HG03095 (cell line): ENCODE measurements at regions not wholly inside any gene's neighbourhood (a gene's known extent, or its start where the extent isn't known, plus 50 kb on each side); places are given as distances from the start of the nearest gene placed in this dataset.

Experiments used
- ATAC-seq: cut with Tn5 transposase; IDR thresholded peaks from one replicate; pipeline ENCODE4 v1.9.1; 2021; ENCODE audit warnings: moderate library complexity; ENCODE audit not compliant: unreplicated experiment

DNA sequence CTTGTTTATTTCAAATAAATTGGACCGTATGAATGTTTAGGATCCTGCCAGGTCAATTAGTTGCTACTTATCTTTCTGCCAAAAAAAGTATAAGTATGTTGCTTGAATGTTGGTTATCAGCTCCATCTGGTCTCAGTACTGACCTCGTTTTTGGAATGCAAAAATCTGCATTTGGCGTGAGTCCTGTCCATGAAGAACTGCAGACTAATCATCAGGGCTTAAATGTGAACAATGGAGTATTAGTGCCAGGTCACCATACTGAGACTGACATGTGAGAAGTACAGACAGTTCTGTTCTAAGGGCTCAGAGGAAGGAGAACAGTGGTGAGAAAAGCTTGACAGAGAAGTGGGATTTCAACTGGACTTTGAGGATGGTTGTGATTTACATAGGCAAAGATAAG is 393.1 kb upstream of the SLC14A2 start:
- no peak for ATAC-seq

DNA sequence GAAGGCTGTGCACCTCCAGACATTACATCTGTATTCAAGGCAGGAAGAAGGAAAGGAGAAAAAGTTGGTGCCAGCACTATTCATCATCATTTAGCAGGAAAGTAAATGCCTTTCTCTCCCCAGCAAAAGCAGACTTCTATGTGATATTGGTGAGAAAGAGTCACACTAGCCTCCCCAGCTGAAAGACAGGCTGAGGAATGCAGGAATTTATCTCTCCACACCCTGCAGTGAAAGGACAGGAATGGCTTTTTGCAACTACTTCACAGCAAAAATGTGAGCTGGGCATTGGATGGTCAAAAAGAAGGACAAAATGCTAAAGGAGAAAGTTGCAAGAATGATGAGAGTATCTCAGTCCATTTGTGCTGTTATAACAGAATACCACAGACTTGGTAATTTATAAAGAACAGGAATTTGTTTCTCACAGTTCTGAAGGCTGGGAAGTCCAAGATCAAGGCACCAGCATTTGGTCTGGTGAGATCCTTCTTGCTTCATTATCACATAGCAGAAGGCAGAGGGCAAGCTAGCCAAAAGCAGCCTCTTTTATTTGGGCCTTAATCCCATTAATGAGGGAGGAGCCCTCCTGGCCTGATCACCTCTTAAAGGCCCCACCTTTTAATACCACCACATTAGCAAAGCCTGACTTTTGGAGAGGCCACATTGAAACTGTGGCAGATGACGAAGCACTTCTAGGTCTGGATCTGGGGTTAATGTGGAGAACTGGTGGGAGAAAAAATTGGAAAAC is 388.1 kb upstream of the SLC14A2 start:
- no peak for ATAC-seq

DNA sequence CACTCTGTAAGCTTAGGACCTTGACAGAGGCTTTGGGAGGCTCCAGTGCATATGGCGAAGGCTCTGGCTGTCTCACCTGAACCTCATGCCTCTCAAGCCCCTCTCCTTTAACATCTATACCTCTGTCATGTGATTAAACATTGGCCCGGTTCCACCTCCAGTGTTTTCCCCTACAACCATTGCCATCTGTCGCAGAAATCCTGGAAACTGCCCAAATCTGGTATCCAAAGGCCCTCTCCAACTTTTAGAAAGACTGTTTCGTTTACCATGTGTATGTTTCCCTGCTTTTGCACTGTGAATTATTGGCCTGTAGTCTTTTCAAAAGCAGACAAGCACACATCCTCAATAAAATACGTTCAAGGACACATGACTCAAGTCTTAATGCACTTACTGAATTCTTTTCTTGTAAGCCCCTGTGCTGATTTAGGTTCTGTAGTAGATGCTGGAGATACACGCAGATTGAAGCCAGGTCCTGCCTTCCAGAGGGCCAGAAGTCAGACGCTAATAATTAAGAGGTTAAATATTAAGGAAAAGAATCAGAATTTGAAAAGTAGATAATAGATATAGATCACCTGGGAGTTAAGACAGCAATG is 386.4 kb upstream of the SLC14A2 start:
- ATAC-seq, result no peak

DNA sequence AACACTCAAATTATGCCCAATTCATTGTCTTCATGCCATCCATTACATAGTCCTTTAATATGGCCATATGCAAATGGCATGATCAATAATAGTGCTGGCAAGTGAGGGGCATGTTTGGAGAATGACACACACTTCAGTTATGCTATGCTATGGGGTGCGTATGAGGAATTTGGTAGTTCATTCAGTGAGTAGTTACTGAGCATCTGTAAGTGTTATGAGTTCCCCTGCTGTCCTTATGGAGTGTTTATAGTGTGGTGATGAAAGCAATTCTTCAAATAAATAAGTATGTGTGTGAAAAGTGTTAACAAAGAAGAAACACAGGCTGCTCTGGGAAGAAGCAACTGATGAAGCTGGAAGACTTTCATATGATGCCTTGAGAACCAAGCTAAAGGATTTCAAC is 383.7 kb upstream of the SLC14A2 start:
- no peak for ATAC-seq

DNA sequence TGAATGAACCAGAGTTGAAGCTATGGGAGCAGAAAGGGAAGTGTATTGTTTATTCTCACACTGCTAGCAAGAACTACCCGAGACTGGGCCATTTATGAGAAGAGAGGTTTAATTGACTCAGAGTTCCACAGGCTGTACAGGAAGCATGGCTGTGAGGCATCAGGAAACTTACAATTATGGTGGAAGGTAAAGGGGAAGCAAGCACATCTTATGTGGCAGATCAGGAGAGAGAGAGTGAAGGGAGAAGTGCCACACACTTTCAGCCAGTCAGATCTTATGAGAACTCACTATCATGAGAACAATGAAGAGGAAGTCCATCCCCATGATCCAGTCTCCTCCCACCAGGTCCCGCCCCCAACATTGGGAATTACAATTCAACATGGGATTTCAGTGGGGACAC is 383.2 kb upstream of the SLC14A2 start:
- no peak for ATAC-seq

DNA sequence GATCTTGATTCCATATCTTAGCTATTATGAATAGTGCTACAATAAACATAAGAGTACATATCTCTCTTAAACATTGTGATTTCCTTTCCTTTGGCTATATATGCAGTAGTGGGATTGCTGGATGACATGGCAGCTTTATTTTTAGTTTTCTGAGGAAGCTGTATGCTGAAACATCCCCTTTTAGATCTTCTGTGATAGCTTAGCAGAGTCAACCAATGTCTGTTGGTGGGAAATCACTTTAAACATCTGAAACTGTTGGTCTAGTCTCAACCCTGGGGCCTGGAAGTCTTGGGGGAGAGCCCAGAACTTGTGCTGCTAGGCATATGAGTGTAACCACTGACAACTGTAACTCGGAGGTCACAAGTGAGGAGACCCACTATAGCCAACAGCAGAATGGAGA is 378.6 kb upstream of the SLC14A2 start:
- ATAC-seq, result no peak

DNA sequence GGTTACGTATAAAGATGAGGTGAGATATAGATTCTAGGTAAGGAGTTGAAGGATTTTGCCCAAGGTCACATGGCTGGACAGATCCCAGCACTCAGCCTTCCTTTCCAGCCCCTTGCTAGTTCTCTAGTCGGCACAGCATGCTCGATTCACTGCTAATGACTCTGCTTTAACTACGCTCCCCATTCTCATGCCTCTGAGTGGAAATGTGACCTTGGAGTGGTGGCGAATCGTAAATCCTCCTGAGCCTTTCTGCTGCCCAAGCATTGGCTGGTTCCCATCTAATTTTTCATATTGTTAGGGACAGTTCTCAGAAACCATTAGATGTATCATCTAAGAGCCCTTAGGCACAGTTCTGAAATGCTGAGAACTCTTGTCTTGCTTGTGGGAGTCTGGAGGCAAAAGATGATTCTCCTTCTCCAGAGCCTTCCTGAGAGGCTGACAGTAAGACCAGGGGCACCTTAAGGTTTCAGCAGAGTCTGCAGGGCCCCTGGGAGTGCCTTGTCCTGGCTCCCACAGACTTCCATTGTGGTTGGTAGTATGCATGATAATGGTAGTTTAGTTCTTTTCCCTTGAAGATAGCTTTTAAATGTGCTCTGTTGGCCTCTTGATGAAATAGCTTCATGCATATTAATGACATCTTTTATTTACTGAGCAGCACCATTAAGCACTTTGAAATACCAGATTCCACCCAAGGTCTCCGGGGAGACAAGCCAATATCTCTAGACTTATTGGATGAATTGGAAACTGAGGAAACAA is 377.8 kb upstream of the SLC14A2 start:
- ATAC-seq, result no peak

DNA sequence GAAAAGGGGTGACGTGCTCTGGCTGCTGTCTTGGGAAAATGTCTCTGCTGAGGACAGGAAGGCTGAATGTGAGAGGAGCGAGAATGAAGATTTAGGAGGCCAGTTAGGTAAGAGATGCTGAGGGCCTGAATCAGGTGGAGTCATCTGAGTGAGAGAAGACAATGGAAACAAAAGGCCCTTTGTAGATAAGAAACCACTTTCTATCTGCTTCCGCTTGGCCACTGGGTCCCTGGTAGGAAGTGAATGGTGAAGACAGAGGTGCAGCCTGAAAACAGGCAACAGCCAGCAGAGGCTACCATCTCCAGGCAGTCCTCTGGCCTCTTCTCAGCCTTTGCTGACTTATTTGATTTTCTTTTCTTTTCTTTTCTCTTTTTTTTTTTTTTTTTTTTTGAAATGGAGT is 374.0 kb upstream of the SLC14A2 start:
- ATAC-seq, result no peak

DNA sequence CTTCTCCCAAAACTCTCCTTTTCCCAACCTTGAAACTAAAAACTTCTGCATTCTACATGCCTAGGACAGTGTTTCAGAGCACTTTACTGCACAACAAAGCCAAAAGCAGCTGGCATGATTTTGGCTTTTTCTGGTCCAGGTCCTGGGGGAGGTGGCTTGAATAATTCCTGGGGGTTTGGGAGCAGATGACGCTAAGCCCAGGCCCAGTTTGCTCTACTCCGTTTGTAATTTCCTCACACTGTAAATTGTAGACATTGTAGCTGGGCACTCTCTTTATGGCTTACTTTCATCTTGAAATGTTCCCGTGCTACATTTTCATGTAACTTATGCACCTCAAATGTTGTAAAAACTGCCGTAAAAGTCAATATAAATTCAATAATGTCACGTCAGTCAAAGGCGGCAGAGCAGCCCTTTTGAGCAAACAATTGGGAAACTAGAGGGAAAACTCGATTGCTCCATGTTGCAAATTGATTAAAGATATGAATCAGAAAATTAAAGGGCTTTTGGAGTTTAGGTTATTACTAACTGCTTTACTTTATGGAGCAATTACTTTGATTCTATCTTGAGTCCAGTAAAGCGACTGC is 373.2 kb upstream of the SLC14A2 start:
- ATAC-seq, result no peak

DNA sequence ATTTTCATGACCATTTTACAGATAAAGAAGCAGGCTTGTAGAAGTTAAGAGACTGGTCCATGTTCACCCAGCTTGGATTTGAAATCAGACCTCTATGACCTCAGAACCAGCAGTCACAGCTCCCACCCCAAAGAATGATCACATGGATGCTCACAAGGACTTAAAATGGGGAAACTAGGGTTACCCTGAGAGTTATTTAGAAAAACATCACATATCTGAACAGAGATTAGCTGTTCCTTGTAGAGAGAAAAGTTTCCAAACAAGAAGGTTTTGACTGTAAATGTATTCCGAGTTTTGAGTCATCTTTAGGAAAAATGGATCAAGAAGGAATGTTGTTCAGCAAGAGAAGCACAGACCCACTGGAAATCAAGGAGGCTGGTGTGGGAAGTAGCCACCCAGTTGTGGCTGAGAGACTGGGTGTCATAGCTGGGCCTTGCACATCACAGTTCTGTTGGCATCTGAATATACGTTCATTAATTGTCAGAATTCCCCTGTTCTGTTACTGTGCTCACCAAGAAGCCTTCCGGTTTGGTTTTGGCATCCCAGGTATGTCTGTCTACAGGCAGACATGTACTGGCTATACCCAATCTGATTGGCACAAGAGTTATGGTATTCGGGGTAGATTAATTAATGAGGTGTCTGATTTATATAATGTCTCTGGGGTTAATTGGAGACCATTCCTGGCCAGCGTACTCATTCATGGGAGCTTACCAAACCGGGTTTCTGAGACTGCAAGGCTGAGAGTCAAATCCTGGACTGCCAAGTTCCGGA is 371.8 kb upstream of the SLC14A2 start:
- ATAC-seq, result no peak

DNA sequence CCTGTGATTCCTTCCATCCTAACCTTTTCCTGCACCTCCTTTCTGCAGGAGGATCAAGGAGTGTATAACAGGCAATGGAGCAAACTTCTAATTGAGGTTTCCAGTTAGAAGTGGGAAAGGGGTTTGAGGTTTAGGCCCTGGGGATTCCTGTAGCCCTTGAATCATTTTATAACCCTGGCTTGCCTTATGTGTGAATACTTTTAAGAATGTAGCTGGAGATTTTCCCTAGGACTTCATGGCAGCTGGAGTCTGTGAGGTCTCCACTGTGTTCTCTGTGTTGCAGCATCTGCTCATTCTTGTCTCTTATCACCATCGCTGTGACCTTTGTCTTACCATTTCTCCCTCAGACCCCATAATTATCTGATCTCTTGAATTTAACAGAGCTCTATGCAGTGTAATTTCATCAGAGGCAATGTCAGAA is 370.2 kb upstream of the SLC14A2 start:
- ATAC-seq, result no peak

DNA sequence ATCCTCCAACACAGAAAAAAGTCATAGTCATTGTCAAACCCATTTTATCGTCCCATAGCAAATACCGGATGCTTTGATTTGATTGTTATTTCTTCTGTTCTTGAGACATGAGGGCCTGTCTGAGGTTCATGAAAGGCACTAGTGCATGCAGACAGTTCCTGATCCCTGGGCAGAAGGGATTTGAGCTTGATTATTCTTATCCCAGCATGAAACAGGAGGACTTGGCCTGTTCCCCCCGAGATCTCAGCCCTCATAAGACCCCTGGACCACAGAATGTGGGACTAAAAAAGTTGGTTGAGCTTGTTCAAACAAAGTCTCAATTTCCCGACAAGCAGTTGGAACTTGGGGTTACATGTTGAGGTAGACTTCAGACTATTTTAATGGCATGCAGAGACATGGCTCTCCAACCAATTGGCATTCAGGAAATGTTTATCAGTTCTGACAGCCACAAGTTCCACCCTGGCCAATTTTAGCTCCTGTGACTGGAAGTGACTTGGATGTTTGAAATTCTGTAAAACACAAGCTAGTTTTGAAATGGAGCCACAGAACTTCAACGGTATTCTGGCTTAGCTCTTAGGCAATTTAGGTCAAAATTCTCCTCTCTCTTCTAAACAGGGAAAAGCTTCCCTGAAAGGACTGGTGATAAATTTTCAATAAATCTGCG is 366.9 kb upstream of the SLC14A2 start:
- no peak for ATAC-seq

DNA sequence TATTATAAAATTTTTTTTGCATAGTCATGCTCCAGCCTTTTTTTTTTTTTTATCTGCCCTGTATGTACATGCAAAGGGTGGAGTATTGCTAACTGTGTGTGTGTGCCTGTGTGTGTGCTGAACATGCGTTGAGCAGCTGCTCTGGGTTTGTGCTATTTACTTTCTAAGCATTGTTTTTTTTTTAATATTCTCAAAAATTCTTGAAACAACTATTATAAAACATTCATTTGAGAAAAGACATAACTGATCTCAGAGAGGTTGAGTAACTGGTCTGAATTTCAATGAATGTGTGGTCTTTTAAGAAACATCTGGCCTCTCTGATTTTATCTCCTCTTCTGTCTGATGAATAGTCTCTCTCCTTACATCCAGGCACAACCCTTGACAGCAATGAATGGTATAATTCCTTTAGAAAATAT is 366.0 kb upstream of the SLC14A2 start:
- no peak for ATAC-seq

DNA sequence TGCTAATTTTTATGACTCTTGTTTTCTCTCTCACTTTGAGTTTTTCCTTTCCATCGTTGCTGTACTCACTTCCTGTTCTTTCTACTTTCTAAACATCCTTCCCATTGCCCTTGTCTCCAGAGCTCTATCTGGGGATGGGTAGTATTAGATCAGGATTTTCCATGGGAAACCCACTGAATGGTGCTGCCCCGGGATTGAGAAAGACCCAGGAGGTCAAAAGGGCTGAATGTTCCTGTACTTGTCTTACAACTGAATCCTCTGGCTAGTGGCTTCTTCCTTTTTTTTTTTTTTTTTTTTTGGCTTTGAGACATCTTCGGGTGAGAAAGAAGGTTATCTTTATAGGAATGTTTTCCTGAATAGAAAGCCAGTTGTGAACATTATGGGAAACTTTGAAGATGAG is 364.8 kb upstream of the SLC14A2 start:
- no peak for ATAC-seq

DNA sequence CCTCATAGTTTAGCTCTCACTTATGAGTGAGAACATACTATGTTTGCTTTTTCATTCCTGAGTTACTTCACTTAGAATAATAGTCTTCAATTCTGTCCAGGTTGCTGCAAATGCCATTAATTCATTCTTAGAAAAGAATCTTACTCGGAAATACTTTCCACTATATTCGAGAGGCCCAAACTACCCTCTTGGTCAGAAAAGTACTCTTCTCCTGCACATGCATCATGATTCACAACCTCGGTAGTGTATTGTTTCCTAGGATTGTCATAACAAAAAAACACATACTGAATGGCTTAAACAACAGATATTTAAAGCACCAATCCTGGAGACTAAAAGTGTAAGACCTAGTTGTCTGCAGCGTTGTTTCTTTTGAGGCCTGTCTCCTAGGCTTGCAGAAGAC is 364.0 kb upstream of the SLC14A2 start:
- ATAC-seq, result no peak

DNA sequence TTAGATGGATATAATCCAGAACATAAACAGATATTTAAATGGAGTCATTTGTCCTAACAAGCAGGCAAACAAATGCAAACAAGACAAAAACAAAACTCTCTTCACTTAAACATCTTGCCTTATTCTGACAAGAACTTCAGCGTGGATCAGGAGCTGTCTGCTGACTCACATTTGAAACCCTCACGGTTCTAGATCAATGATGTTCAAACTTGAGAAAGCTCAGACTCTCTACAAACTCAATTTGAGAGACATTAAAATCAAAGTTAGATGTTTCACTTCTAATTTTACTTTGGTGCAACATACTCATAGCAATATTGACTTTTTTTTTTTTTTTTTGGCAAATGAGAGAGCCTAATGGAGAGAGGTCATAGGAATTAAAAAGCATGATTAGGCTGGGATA is 362.8 kb upstream of the SLC14A2 start:
- ATAC-seq, result no peak

DNA sequence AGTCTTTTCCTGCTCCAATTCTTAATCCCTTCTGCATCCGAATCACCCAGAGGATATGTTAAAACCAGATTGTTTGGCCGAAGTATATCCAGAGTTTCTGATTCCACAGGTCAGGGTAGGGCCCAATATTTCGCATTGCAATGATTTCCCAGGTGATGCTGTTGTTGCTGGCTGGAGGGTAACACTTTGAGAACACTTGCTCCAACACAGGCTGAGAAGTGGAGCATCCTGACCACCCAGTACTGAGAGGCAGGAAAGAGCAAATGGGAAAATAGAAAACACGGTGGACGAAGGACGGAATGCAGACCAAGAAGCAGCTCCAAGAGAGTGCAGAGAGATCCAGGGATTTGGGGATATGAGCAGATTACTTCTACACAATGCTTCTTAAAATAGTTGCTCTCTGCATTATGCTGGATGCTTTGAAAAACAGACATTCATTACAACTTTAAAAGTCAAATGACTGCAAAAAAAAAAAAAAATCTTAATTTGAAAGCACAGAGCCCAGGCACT is 362.2 kb upstream of the SLC14A2 start:
- no peak for ATAC-seq

DNA sequence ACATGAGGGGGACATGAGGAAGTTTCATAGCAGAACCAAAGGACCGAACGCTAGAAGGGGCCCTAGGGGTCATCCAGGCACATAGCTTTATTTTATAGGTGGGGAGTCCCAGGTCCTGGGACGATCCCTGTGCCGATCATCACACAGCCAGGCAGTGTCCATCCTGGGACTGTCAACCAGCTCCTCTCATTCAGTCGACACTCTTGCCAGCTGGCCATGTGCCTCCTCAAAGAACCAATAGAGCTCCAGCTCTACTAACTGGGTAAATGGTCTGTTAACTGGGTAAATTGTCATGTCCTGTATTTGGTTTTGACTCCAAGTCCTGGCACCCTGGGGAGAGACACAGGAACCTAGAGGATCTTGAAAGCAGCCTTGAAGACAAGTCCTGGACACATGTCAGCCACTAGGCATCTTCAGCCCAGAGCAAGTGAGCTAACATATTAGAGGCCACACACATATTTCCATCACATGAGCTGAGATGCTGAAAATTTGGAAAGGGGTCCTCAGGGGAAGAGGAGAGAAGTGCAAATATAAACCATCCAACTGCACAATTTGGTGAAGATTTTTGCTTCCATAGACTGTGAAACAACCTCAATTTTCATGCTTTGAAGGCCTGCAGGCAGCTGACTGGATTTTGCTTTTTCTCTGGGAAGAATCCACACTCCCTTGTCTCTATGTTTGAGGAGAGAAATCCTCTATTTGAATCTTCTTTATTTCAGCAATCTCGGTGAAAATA is 361.1 kb upstream of the SLC14A2 start:
- no peak for ATAC-seq

DNA sequence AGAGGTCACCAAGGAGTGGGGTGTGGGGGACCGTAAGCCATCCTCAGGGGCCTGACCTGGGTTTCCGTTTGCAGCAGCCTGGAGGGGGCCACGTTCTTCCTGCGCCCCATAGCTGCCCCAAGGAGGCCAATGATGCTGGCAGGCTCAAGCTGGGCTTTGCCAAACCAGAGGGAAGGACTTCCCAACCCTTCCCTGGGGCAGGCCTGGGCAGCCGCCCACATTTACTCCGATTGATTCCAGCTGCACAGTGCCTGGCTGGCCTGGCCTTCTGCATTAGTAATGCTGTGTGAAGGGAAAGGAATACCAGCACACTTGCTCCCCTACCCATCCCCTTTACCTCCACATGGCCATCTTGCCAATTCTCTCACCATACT is 360.6 kb upstream of the SLC14A2 start:
- no peak for ATAC-seq
